NCI-H1105 (cell line): ENCODE measurements at regions not wholly inside any gene's neighbourhood (a gene's known extent, or its start where the extent isn't known, plus 50 kb on each side); places are given as distances from the start of the nearest gene placed in this dataset.
"Not testable (repeated sequence)": the region's sequence is repeated elsewhere in the genome, so short reads cannot be mapped to it uniquely, and the experiment has no call there.

ENCODE experiments used
- DNase-seq: peaks from one replicate; lab custom pipeline; 2025; lab: John Stamatoyannopoulos, UW

GRCh38 chr3:110479731-110480130 lies 591.9 kb upstream of the NECTIN3 start:
- DNase-seq, result no peak

- DNase-seq, result no peak
These were observed 586.2 kb upstream of the NECTIN3 start for GRCh38 chr3:110485389-110485788.

DNA sequence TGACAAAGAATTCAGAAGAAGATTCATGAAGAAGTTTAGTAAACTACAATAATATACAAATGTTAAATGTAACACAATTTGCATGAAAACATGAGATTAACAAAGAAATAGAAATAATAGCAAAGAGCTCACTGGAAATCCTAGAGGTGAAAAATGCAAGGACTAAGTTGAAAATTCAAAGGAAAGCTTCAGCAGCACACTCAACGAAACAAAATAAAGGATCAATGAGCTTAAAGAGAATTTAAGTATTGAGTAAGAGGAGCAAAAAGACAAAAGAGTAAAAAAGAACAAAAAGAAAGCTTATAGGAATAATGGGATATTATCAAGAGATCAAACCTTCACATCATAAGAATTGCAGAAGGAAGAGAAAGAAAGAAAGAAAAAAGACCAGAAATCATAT lies 583.8 kb upstream of the NECTIN3 start:
- DNase-seq, result no peak

DNA sequence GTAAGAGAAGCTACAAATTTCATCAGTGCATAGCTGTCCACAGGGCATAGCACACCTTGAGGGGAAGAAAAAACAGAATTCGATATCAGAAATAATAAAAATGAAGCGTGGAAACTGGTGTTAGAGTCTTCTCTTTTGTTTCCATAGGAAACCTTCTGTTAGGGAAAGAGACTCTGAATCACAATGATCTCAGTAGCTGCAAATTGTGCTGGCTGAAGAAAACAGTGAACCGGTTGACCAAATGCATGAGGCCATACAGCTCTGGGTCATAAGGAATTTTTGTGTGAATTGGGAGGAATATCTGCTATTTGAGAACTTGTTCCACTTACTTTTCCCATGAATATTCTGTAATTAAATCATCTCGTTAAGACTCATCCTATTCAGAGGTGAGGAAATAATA lies 580.2 kb upstream of the NECTIN3 start:
- DNase-seq, result no peak

DNA sequence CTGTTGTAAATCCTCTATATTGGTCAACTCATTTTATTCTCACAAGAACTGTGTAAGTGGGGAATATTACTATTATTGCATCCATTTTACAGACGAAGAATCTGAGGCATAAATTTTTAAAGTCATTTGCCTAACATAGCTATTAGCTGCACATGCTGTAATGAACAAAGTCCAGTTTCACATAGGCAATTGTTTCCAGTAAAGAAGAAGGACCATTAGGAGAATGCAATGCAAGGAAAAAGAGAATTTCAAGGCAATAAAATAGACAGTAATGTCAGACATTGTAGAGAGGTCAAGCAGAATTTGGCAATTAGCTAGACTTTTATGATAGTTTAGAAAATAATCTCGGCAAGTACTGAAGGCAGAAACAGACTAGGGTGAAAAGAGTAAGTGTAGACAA lies 578.7 kb upstream of the NECTIN3 start:
- DNase-seq, result no peak

DNA sequence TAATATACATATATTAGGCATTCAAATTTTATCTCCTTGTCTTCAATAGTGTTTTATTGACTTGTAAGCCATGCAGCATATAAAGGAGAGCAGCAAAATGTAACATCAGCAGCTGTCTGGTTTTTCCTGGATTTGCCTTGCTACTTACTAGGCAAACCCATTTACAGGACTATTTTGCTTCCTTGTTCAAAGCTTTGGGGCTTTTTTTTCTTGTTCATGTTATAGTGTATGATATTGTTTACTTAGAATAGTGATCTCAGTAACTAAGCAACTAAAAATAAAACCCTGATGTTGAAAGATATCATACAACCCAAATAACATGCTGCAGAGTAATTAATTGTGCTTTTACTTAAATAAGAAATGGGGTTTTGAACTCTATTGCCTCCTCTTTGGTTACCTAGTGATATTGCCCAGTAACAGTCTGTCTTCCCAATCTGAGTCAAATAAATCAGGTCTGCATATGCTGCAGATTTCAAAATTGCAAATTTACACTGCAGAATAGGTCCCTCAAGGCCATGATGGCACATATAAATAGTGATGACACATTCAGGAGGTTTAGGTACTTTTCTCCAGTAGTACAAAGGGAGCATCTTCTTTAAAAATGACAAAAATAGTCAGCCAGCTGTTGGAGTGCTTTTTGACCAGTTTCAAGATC lies 578.1 kb upstream of the NECTIN3 start:
- DNase-seq, result no peak

GRCh38 chr3:110494093-110494490 lies 577.5 kb upstream of the NECTIN3 start:
- no peak for DNase-seq

DNA sequence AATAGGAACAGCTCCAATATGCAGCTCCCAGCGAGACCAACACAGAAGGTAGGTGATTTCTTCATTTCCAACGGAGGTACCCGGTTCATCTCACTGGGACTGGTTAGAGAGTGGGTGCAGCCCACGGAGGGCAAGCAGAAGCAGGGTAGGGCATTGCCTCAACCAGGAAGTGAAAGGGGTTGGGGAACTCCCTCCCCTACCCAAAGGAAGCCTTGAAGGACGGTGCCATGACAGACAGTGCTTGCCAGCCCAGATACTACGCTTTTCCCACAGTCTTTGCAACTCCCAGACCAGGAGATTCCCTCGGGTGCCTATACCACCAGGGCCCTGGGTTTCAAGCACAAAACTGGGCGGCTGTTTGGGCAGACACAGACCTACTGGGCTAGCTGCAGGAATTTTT lies 576.9 kb upstream of the NECTIN3 start:
- no peak for DNase-seq

GRCh38 chr3:110495201-110495927 lies 576.3 kb upstream of the NECTIN3 start:
- DNase-seq, result no peak

GRCh38 chr3:110504401-110504800 lies 567.2 kb upstream of the NECTIN3 start:
- DNase-seq, result no peak

- no peak for DNase-seq
These were observed 566.7 kb upstream of the NECTIN3 start for GRCh38 chr3:110504901-110505300.

DNA sequence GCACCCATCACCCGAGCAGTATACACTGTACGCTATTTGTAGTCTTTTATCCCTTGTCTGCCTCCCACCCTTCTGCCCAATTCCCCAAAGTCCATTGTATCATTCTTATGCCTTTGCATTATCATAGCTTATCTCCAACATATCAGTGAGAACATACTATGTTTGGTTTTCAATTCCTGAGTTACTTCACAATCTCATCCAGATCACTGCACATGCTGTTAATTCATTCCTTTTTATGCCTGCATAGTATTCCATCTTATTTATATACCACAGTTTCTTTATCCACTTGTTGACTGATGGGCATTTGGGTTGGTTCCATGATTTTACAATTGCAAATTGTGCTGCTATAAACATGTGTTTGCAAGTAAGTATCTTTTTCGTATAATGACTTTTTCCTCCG lies 564.7 kb upstream of the NECTIN3 start:
- no peak for DNase-seq

GRCh38 chr3:110507570-110507969 lies 564.0 kb upstream of the NECTIN3 start:
- DNase-seq, result not testable (repeated sequence)

DNA sequence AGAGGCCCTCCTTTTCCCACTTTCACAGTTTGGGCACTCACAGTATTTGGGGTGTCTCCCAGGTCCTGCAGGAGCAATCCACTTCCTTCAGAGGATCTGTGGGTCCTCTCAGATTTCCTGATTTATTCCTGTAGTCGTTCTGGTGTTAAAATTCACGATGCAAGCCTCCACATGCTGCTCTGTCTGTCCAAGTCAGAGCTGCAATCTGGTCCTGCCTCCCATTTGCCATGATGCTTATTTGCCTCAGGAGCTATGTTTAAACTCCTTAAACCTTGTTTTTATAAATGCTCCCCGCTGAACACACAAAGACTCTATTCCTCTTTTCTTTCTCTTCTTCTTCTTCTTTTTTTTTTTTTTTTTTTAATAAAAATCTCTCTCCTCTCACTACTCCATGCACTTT lies 558.7 kb upstream of the NECTIN3 start:
- no peak for DNase-seq

DNA sequence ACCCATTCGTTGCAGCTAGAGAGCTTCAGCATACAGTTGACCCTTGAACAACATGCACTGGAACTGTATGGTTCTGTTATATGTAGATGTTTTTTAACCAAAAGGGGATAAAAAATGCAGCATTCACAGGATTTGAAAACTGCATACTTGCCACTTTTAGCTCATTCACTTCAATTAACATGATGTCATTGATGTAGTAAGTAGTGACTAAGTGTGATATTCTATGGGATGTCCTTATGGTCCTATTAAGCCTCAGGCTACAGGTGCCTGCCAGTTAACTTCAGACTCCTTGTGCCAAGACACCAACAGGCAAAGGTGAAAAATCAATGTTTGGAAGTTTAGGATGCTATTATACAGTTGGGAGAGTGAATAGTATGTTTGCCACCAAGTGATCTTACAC lies 553.6 kb upstream of the NECTIN3 start:
- DNase-seq, result no peak

DNA sequence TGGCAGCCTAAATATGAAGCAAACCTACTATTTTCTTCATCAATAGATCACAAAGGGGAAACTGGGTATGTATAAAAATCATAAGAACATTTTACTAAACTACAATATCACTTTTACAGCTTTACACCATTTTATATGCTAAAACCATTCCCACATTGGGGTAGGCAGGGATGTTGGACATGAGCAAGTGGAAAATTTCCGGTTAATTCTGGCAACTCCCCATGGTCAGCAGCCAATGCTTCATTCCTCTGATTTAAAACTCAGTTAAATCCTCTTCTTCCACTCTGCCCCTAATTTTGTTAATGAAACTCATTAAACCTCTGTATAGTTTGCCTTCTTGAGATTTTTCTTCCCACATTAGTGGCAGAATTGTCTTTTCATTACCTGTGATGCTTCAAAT lies 552.5 kb upstream of the NECTIN3 start:
- DNase-seq, result no peak

DNA sequence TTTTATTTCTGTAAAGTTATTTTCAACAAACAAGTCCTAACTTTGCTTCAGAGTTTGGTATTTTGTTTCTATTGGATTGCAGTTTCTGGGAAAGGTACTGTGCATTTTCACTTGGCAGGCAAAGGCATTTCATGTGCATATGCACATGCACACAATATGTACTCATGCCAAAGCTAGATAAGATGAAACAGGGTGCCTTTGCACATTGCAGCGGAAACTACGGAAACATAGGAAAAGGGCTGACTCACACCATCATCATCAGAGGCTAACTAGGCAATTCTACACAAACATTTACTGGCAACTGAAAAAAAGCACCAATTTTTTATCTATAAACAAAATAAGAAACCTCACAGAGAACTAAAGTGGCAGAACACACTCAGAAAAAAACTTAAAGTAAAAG lies 550.6 kb upstream of the NECTIN3 start:
- DNase-seq, result no peak

- not testable (repeated sequence) for DNase-seq
These were observed 546.0 kb upstream of the NECTIN3 start for GRCh38 chr3:110525558-110526064.

- no peak for DNase-seq
These were observed 544.6 kb upstream of the NECTIN3 start for GRCh38 chr3:110526777-110527727.

DNA sequence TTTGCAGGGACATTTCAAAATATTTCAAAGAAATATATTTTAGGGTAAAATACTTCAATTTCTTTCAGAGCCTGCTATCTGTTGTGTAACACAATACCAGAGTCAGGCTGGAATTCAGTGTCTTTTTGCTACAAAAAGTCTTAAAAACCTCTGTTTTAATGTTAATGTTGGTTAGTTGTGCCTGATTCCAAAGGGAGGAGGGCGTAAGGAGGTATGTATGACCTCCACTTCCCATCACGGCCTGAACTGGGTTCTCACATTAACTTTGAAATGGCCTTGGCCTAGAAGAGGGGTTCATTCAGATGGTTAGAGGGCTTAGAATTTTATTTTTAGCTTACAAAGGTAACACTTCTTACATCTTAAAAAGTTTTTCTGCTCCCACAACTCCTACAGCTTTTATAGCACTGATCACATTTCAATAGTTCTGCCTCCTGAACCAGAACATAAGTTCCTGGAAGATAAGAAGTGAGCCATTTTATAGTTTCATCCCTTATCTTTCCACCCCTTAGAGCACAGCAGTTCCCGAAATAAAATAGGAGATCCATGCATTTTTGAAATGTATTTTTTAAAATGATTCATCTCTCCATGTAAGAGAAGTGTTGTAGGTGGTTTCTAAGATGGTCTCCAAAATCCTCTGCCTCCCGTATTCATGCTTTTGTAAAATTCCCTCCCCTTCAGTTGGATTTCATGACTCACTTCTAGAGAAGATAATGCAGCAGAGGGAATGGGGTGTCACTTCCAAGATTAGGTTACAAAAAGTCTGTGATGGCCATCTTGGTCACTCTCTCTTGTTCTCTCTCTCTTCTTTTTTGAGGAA lies 543.1 kb upstream of the NECTIN3 start:
- DNase-seq, result no peak

DNA sequence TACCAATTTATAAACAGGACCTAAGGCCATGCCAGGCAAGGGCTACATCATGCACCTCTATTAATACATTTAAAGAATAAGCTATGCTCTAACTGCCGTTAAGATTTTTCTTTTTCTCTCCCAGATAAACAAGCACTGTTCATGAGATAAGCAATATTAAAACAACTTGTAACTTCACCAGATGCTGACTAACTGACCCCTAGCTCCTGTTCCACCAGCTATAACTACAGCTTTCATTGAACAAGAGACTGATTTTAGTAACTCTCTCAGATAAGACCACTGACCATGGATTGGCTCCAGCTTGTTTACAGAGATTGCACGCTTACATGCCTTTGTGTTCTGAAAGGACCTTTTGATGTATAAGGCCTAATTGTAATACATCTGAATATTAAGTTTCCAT lies 540.7 kb upstream of the NECTIN3 start:
- DNase-seq, result no peak

DNA sequence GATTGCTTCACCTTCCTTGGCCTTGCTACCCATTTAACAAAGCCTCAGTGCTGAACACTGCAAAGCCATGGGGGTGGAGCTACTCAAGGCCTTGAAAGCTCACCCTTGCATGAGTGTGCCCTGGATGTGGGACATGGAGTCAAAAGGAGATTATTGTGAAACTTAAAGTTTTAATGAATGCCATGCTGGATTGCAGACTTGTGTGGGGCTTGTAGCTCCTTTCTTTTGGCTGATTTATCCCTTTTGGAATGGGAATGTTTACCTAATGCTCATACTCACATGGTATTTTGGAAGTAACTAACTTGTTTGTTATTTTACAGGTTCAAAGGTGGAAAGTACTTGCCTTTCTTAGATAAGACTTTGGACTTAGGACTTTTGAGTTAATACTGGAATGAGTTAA lies 538.5 kb upstream of the NECTIN3 start:
- DNase-seq, result no peak
